ENCODE measurements at regions not wholly inside any gene's neighbourhood (a gene's known extent, or its start where the extent isn't known, plus 50 kb on each side); places are given as distances from the start of the nearest gene placed in this dataset.

GRCh38 chr3:177554895-177555759, 357.8 kb upstream of the TBL1XR1 start:
- Mint-ChIP-seq H3K27ac (no peak overlapping the region), H3K36me3 (ENCODE audit: low read depth) (no peaks in the 10 kb centered on the region), H3K4me3 (ENCODE audit: low read depth) (no peak overlapping the region), H3K27me3 (ENCODE audit: low read depth) (no peaks in the 10 kb centered on the region), H3K9me3 (no peaks in the 10 kb centered on the region), H3K4me1 (ENCODE audit: low read depth) (peaks cover 19% of the 10 kb centered on the region)
- intact Hi-C loops (cut with micrococcal nuclease) = no loop called here
- no peak for DNase-seq (ENCODE audit: low spot score)

- peaks cover 10% of the 10 kb centered on the region for H3K4me1 Mint-ChIP-seq (ENCODE audit: low read depth)
- no peaks in the 10 kb centered on the region for H3K9me3 Mint-ChIP-seq
- no peaks in the 10 kb centered on the region for H3K36me3 Mint-ChIP-seq (ENCODE audit: low read depth)
- DNase-seq (ENCODE audit: low spot score) = no peak
- no peak overlapping the region for H3K27ac Mint-ChIP-seq
- no peaks in the 10 kb centered on the region for H3K27me3 Mint-ChIP-seq (ENCODE audit: low read depth)
- intact Hi-C loops (cut with micrococcal nuclease) = no loop called here
- H3K4me3 Mint-ChIP-seq (ENCODE audit: low read depth) = no peak overlapping the region
Observed at GRCh38 chr3:177557548-177557947, 360.3 kb upstream of the TBL1XR1 start.

GRCh38 chr3:177561365-177561764, 364.1 kb upstream of the TBL1XR1 start:
- no peaks in the 10 kb centered on the region for H3K36me3 Mint-ChIP-seq (ENCODE audit: low read depth)
- intact Hi-C loops (cut with micrococcal nuclease) = no loop called here
- H3K27ac Mint-ChIP-seq = no peak overlapping the region
- no peak overlapping the region for H3K4me3 Mint-ChIP-seq (ENCODE audit: low read depth)
- no peaks in the 10 kb centered on the region for H3K27me3 Mint-ChIP-seq (ENCODE audit: low read depth)
- no peak for DNase-seq (ENCODE audit: low spot score)
- H3K9me3 Mint-ChIP-seq = no peaks in the 10 kb centered on the region
- H3K4me1 Mint-ChIP-seq (ENCODE audit: low read depth) = no peaks in the 10 kb centered on the region

GRCh38 chr3:177561769-177562392, 364.6 kb upstream of the TBL1XR1 start:
- DNase-seq (ENCODE audit: low spot score) = no peak
- no peaks in the 10 kb centered on the region for H3K4me1 Mint-ChIP-seq (ENCODE audit: low read depth)
- no peaks in the 10 kb centered on the region for H3K9me3 Mint-ChIP-seq
- H3K27ac Mint-ChIP-seq = no peak overlapping the region
- H3K27me3 Mint-ChIP-seq (ENCODE audit: low read depth) = no peaks in the 10 kb centered on the region
- no peaks in the 10 kb centered on the region for H3K36me3 Mint-ChIP-seq (ENCODE audit: low read depth)
- no peak overlapping the region for H3K4me3 Mint-ChIP-seq (ENCODE audit: low read depth)
- intact Hi-C loops (cut with micrococcal nuclease) = no loop called here

- Mint-ChIP-seq H3K27me3 (ENCODE audit: low read depth) (no peaks in the 10 kb centered on the region), H3K4me1 (ENCODE audit: low read depth) (no peaks in the 10 kb centered on the region), H3K4me3 (ENCODE audit: low read depth) (no peak overlapping the region), H3K36me3 (ENCODE audit: low read depth) (no peaks in the 10 kb centered on the region), H3K27ac (no peak overlapping the region), H3K9me3 (no peaks in the 10 kb centered on the region)
- DNase-seq (ENCODE audit: low spot score) = no peak
- intact Hi-C loops (cut with micrococcal nuclease) = no loop called here
Observed at GRCh38 chr3:177563243-177563780, 366.0 kb upstream of the TBL1XR1 start.

- H3K36me3 Mint-ChIP-seq (ENCODE audit: low read depth) = no peaks in the 10 kb centered on the region
- intact Hi-C loops (cut with micrococcal nuclease) = no loop called here
- H3K4me1 Mint-ChIP-seq (ENCODE audit: low read depth) = no peaks in the 10 kb centered on the region
- H3K4me3 Mint-ChIP-seq (ENCODE audit: low read depth) = no peak overlapping the region
- H3K27ac Mint-ChIP-seq = no peak overlapping the region
- DNase-seq (ENCODE audit: low spot score) = no peak
- H3K9me3 Mint-ChIP-seq = no peaks in the 10 kb centered on the region
- H3K27me3 Mint-ChIP-seq (ENCODE audit: low read depth) = no peaks in the 10 kb centered on the region
Observed at GRCh38 chr3:177563792-177564191, 366.5 kb upstream of the TBL1XR1 start.

GRCh38 chr3:177565981-177566380, 368.7 kb upstream of the TBL1XR1 start:
- H3K4me1 Mint-ChIP-seq (ENCODE audit: low read depth) = peaks cover 5% of the 10 kb centered on the region

GRCh38 chr3:177567833-177568232, 370.6 kb upstream of the TBL1XR1 start:
- H3K27me3 Mint-ChIP-seq (ENCODE audit: low read depth) = no peaks in the 10 kb centered on the region
- peaks cover 6% of the 10 kb centered on the region for H3K4me1 Mint-ChIP-seq (ENCODE audit: low read depth)
- intact Hi-C loops (cut with micrococcal nuclease) = no loop called here
- no peak overlapping the region for H3K27ac Mint-ChIP-seq
- H3K4me3 Mint-ChIP-seq (ENCODE audit: low read depth) = no peak overlapping the region
- DNase-seq (ENCODE audit: low spot score) = no peak
- H3K9me3 Mint-ChIP-seq = no peaks in the 10 kb centered on the region
- H3K36me3 Mint-ChIP-seq (ENCODE audit: low read depth) = no peaks in the 10 kb centered on the region

More at GRCh38 chr3:177565981-177566380, 368.7 kb upstream of the TBL1XR1 start:
- no peak for DNase-seq (ENCODE audit: low spot score)
- Mint-ChIP-seq H3K27me3 (ENCODE audit: low read depth) (no peaks in the 10 kb centered on the region), H3K9me3 (no peaks in the 10 kb centered on the region), H3K4me3 (ENCODE audit: low read depth) (no peak overlapping the region), H3K36me3 (ENCODE audit: low read depth) (no peaks in the 10 kb centered on the region), H3K27ac (no peak overlapping the region)
- intact Hi-C loops (cut with micrococcal nuclease) = no loop called here

GRCh38 chr3:177569193-177569592, 371.9 kb upstream of the TBL1XR1 start:
- H3K4me1 Mint-ChIP-seq (ENCODE audit: low read depth) = peaks cover 6% of the 10 kb centered on the region
- no peaks in the 10 kb centered on the region for H3K9me3 Mint-ChIP-seq
- H3K27ac Mint-ChIP-seq = no peak overlapping the region
- H3K4me3 Mint-ChIP-seq (ENCODE audit: low read depth) = no peak overlapping the region
- no peak for DNase-seq (ENCODE audit: low spot score)
- H3K36me3 Mint-ChIP-seq (ENCODE audit: low read depth) = no peaks in the 10 kb centered on the region
- intact Hi-C loops (cut with micrococcal nuclease) = no loop called here
- H3K27me3 Mint-ChIP-seq (ENCODE audit: low read depth) = no peaks in the 10 kb centered on the region

GRCh38 chr3:177569875-177570657, 372.8 kb upstream of the TBL1XR1 start:
- Mint-ChIP-seq H3K36me3 (ENCODE audit: low read depth) (no peaks in the 10 kb centered on the region), H3K9me3 (no peaks in the 10 kb centered on the region), H3K4me1 (ENCODE audit: low read depth) (peaks cover 6% of the 10 kb centered on the region), H3K27ac (no peak overlapping the region), H3K27me3 (ENCODE audit: low read depth) (no peaks in the 10 kb centered on the region), H3K4me3 (ENCODE audit: low read depth) (no peak overlapping the region)
- intact Hi-C loops (cut with micrococcal nuclease) = no loop called here
- DNase-seq (ENCODE audit: low spot score) = no peak

GRCh38 chr3:177571271-177571943, 374.1 kb upstream of the TBL1XR1 start:
- no peak for DNase-seq (ENCODE audit: low spot score)
- Mint-ChIP-seq H3K4me1 (ENCODE audit: low read depth) (peaks cover 6% of the 10 kb centered on the region), H3K9me3 (no peaks in the 10 kb centered on the region), H3K4me3 (ENCODE audit: low read depth) (no peak overlapping the region), H3K36me3 (ENCODE audit: low read depth) (no peaks in the 10 kb centered on the region), H3K27me3 (ENCODE audit: low read depth) (no peaks in the 10 kb centered on the region), H3K27ac (no peak overlapping the region)
- intact Hi-C loops (cut with micrococcal nuclease) = no loop called here

GRCh38 chr3:177571944-177572315, 374.6 kb upstream of the TBL1XR1 start:
- Mint-ChIP-seq H3K27ac (no peak overlapping the region), H3K27me3 (ENCODE audit: low read depth) (no peaks in the 10 kb centered on the region), H3K36me3 (ENCODE audit: low read depth) (no peaks in the 10 kb centered on the region), H3K4me1 (ENCODE audit: low read depth) (peaks cover 6% of the 10 kb centered on the region), H3K9me3 (no peaks in the 10 kb centered on the region), H3K4me3 (ENCODE audit: low read depth) (no peak overlapping the region)
- DNase-seq (ENCODE audit: low spot score) = no peak
- intact Hi-C loops (cut with micrococcal nuclease) = no loop called here
